ENCODE measurements at regions not wholly inside any gene's neighbourhood (a gene's known extent, or its start where the extent isn't known, plus 50 kb on each side); places are given as distances from the start of the nearest gene placed in this dataset.
"Not testable (repeated sequence)": the region's sequence is repeated elsewhere in the genome, so short reads cannot be mapped to it uniquely, and the experiment has no call there.

GRCh38 chr6:6091608-6092002 lies 84.9 kb upstream of the NRN1 start:
- no peak for DNase-seq

- no peak for DNase-seq
These were observed 84.3 kb upstream of the NRN1 start for GRCh38 chr6:6090861-6091607.

GRCh38 chr6:6085928-6086668 lies 79.4 kb upstream of the NRN1 start:
- no peak for DNase-seq

- DNase-seq, result no peak
These were observed 74.2 kb upstream of the NRN1 start for GRCh38 chr6:6080975-6081374.

- no peak for DNase-seq
These were observed 67.5 kb upstream of the NRN1 start for GRCh38 chr6:6074190-6074589.

- DNase-seq, result not testable (repeated sequence)
These were observed 61.4 kb upstream of the NRN1 start for GRCh38 chr6:6068157-6068556.

GRCh38 chr6:6058054-6058444 lies 51.3 kb upstream of the NRN1 start:
- no peak for DNase-seq

- peak in 1 of 2 donors; percentile 33 for DNase-seq
These were observed 50.8 kb upstream of the NRN1 start for GRCh38 chr6:6057442-6058053.
